Kidney tubule cell (primary cell): ENCODE measurements at regions not wholly inside any gene's neighbourhood (a gene's known extent, or its start where the extent isn't known, plus 50 kb on each side); places are given as distances from the start of the nearest gene placed in this dataset.
"Not testable (repeated sequence)": the region's sequence is repeated elsewhere in the genome, so short reads cannot be mapped to it uniquely, and the experiment has no call there.

Experiments used
- DNase-seq: peaks from one replicate; pipeline ENCODE4 v3.0.0-alpha.2; 2018; ENCODE audit warnings: low spot score

- DNase-seq = no peak
Measured at GRCh38 chrX:19237901-19238300, 105.8 kb upstream of the PDHA1 start.

- no peak for DNase-seq
Measured at GRCh38 chrX:19243431-19243830, 100.3 kb upstream of the PDHA1 start.

- DNase-seq = not testable (repeated sequence)
Measured at GRCh38 chrX:19244921-19245320, 98.8 kb upstream of the PDHA1 start.

GRCh38 chrX:19245711-19246269 is 97.9 kb upstream of the PDHA1 start:
- no peak for DNase-seq

- DNase-seq = no peak
Measured at GRCh38 chrX:19256986-19257385, 86.7 kb upstream of the PDHA1 start.

- DNase-seq = not testable (repeated sequence)
Measured at GRCh38 chrX:19261026-19261425, 82.7 kb upstream of the PDHA1 start.

- DNase-seq = no peak
Measured at GRCh38 chrX:19270727-19271126, 73.0 kb upstream of the PDHA1 start.

- DNase-seq = no peak
Measured at GRCh38 chrX:19272452-19272851, 71.3 kb upstream of the PDHA1 start.

GRCh38 chrX:19280636-19281035 is 63.1 kb upstream of the PDHA1 start:
- DNase-seq = no peak

GRCh38 chrX:19281256-19281655 is 62.5 kb upstream of the PDHA1 start:
- no peak for DNase-seq

GRCh38 chrX:19283597-19284339 is 60.0 kb upstream of the PDHA1 start:
- DNase-seq = no peak

GRCh38 chrX:19285857-19286256 is 57.9 kb upstream of the PDHA1 start:
- DNase-seq = no peak

- no peak for DNase-seq
Measured at GRCh38 chrX:19291086-19291485, 52.6 kb upstream of the PDHA1 start.

GRCh38 chrX:19293606-19294325 is 50.0 kb upstream of the PDHA1 start:
- DNase-seq = no peak
